HG03175 (cell line): ENCODE measurements at regions not wholly inside any gene's neighbourhood (a gene's known extent, or its start where the extent isn't known, plus 50 kb on each side); places are given as distances from the start of the nearest gene placed in this dataset.

Experiments
- ATAC-seq: cut with Tn5 transposase; IDR thresholded peaks from one replicate; pipeline ENCODE4 v1.9.1; 2021; ENCODE audit warnings: mild to moderate bottlenecking, moderate library complexity; ENCODE audit not compliant: unreplicated experiment

- no peak for ATAC-seq
Measured at GRCh38 chr2:48132271-48132625, 182.2 kb upstream of the FOXN2 start.

- ATAC-seq, result no peak
Measured at GRCh38 chr2:48134704-48135103, 179.8 kb upstream of the FOXN2 start.

GRCh38 chr2:48135797-48136196 lies 178.7 kb upstream of the FOXN2 start:
- ATAC-seq, result no peak

GRCh38 chr2:48137829-48138228 lies 176.7 kb upstream of the FOXN2 start:
- ATAC-seq, result no peak

GRCh38 chr2:48138898-48139297 lies 175.6 kb upstream of the FOXN2 start:
- no peak for ATAC-seq

GRCh38 chr2:48140586-48140985 lies 173.9 kb upstream of the FOXN2 start:
- no peak for ATAC-seq

- no peak for ATAC-seq
Measured at GRCh38 chr2:48144777-48145176, 169.7 kb upstream of the FOXN2 start.

GRCh38 chr2:48145845-48146452 lies 168.5 kb upstream of the FOXN2 start:
- no peak for ATAC-seq

GRCh38 chr2:48146552-48146951 lies 167.9 kb upstream of the FOXN2 start:
- ATAC-seq, result no peak

GRCh38 chr2:48147719-48148118 lies 166.8 kb upstream of the FOXN2 start:
- no peak for ATAC-seq

- no peak for ATAC-seq
Measured at GRCh38 chr2:48148841-48149430, 165.5 kb upstream of the FOXN2 start.

GRCh38 chr2:48157150-48157549 lies 157.3 kb upstream of the FOXN2 start:
- no peak for ATAC-seq

GRCh38 chr2:48161628-48162027 lies 152.9 kb upstream of the FOXN2 start:
- no peak for ATAC-seq

- no peak for ATAC-seq
Measured at GRCh38 chr2:48162742-48163141, 151.7 kb upstream of the FOXN2 start.

- no peak for ATAC-seq
Measured at GRCh38 chr2:48165070-48165753, 149.3 kb upstream of the FOXN2 start.

GRCh38 chr2:48169141-48169592 lies 145.3 kb upstream of the FOXN2 start:
- no peak for ATAC-seq

GRCh38 chr2:48170281-48170680 lies 144.2 kb upstream of the FOXN2 start:
- ATAC-seq, result no peak

- ATAC-seq, result no peak
Measured at GRCh38 chr2:48173141-48173540, 141.3 kb upstream of the FOXN2 start.

GRCh38 chr2:48174503-48174902 lies 140.0 kb upstream of the FOXN2 start:
- ATAC-seq, result no peak

GRCh38 chr2:48175254-48175653 lies 139.2 kb upstream of the FOXN2 start:
- ATAC-seq, result no peak

GRCh38 chr2:48175656-48176055 lies 138.8 kb upstream of the FOXN2 start:
- ATAC-seq, result no peak

- ATAC-seq, result no peak
Measured at GRCh38 chr2:48176876-48177275, 137.6 kb upstream of the FOXN2 start.
